ENCODE measurements at regions not wholly inside any gene's neighbourhood (a gene's known extent, or its start where the extent isn't known, plus 50 kb on each side); places are given as distances from the start of the nearest gene placed in this dataset.

DNA sequence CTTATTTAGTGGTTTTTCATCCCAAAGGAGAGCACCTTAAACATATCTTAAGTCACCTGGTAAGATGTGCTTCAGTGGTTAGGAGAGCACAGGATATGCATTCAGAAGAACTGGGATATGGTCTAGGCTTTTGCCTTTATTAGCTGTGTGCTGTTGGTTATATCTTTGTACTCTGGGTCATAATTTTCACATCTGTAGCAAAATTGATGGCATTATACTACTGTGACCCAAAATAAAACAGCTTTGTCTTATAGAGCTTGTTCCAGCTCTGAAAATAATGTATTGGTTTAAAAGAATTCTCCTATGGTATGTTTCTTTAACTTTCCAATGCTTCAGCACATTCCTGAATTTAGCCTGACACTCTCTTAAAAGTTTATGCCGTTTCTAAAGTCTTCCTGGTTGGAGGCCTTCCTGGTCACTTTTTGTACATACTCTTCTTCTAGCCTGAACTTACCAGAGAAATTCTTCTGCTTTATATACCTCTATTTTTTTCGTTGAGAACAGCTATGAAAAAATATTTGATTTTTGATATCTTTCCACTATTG lies 337.1 kb upstream of the MPDZ start:
- in situ Hi-C loops (cut with MboI): no loop called here
- Histone ChIP-seq H3K79me2 (ENCODE audit: control insufficient read depth, insufficient read depth, low read length) (no peaks in the 10 kb centered on the region), H2AFZ (ENCODE audit: control insufficient read depth, low read depth, low read length) (no peak overlapping the region), H3K9ac (ENCODE audit: control insufficient read depth, insufficient read depth, low read length) (no peak overlapping the region), H3K27ac (ENCODE audit: control insufficient read depth, insufficient read depth) (no peak overlapping the region), H3K27me3 (replicated peaks in 1 of 2; ENCODE audit: control insufficient read depth in 2 of 2, insufficient read depth in 2 of 2, low read length in 1 of 2) (no peaks in the 10 kb centered on the region), H3K9me3 (replicated peaks; ENCODE audit: control insufficient read depth, insufficient read depth, low read length) (no peaks in the 10 kb centered on the region), H3K4me2 (ENCODE audit: control insufficient read depth, insufficient read depth) (no peak overlapping the region), H4K20me1 (ENCODE audit: control insufficient read depth, insufficient read depth) (no peaks in the 10 kb centered on the region), H3K4me3 (no peak overlapping the region), H3K4me1 (ENCODE audit: control insufficient read depth, insufficient read depth, low read length) (no peaks in the 10 kb centered on the region), H3K36me3 (ENCODE audit: control insufficient read depth in 2 of 2, insufficient read depth in 2 of 2, low read length in 1 of 2) (no peaks in the 10 kb centered on the region)
- DNase-seq (ENCODE audit: low read depth, low spot score): no peak
- 3% methylated on average over 2 of the region's 2 CpGs for WGBS (ENCODE audit: insufficient coverage, insufficient replicate concordance, low lambda C conversion rate, missing lambda C conversion rate)
- CTCF ChIA-PET: no interaction called here
- SMC1A ChIA-PET (ENCODE audit: uncharacterized antibody, unreplicated experiment): no interaction called here
- POLR2A ChIA-PET: no interaction called here
- no TSS peak for BruUV-seq (replicated peaks)
- FAIRE-seq: no peak
- TF ChIP-seq, protein P1, sequence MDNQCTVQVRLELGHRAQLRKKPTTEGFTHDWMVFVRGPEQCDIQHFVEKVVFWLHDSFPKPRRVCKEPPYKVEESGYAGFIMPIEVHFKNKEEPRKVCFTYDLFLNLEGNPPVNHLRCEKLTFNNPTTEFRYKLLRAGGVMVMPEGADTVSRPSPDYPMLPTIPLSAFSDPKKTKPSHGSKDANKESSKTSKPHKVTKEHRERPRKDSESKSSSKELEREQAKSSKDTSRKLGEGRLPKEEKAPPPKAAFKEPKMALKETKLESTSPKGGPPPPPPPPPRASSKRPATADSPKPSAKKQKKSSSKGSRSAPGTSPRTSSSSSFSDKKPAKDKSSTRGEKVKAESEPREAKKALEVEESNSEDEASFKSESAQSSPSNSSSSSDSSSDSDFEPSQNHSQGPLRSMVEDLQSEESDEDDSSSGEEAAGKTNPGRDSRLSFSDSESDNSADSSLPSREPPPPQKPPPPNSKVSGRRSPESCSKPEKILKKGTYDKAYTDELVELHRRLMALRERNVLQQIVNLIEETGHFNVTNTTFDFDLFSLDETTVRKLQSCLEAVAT (IDR thresholded peaks at IDR 0.05): no peak
- TF ChIP-seq, protein P2, sequence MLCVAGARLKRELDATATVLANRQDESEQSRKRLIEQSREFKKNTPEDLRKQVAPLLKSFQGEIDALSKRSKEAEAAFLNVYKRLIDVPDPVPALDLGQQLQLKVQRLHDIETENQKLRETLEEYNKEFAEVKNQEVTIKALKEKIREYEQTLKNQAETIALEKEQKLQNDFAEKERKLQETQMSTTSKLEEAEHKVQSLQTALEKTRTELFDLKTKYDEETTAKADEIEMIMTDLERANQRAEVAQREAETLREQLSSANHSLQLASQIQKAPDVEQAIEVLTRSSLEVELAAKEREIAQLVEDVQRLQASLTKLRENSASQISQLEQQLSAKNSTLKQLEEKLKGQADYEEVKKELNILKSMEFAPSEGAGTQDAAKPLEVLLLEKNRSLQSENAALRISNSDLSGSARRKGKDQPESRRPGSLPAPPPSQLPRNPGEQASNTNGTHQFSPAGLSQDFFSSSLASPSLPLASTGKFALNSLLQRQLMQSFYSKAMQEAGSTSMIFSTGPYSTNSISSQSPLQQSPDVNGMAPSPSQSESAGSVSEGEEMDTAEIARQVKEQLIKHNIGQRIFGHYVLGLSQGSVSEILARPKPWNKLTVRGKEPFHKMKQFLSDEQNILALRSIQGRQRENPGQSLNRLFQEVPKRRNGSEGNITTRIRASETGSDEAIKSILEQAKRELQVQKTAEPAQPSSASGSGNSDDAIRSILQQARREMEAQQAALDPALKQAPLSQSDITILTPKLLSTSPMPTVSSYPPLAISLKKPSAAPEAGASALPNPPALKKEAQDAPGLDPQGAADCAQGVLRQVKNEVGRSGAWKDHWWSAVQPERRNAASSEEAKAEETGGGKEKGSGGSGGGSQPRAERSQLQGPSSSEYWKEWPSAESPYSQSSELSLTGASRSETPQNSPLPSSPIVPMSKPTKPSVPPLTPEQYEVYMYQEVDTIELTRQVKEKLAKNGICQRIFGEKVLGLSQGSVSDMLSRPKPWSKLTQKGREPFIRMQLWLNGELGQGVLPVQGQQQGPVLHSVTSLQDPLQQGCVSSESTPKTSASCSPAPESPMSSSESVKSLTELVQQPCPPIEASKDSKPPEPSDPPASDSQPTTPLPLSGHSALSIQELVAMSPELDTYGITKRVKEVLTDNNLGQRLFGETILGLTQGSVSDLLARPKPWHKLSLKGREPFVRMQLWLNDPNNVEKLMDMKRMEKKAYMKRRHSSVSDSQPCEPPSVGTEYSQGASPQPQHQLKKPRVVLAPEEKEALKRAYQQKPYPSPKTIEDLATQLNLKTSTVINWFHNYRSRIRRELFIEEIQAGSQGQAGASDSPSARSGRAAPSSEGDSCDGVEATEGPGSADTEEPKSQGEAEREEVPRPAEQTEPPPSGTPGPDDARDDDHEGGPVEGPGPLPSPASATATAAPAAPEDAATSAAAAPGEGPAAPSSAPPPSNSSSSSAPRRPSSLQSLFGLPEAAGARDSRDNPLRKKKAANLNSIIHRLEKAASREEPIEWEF (IDR thresholded peaks at IDR 0.05; ENCODE audit: insufficient replicate concordance, low read depth, low read length): no peak
- TF ChIP-seq RFX5 (IDR thresholded peaks at IDR 0.05; ENCODE audit: low read depth, low read length) (no peak), MEF2B (IDR thresholded peaks at IDR 0.05; ENCODE audit: partially characterized antibody, poor library complexity, severe bottlenecking) (no peak), TCF7 (IDR thresholded peaks at IDR 0.05; ENCODE audit: borderline replicate concordance) (no peak)
- RAD21 ChIA-PET (ENCODE audit: unreplicated experiment): no interaction called here
- no peak for ATAC-seq
- intact Hi-C loops (cut with micrococcal nuclease; ENCODE audit: unreplicated experiment): no loop called here
